HG03175 (cell line): ENCODE measurements at regions not wholly inside any gene's neighbourhood (a gene's known extent, or its start where the extent isn't known, plus 50 kb on each side); places are given as distances from the start of the nearest gene placed in this dataset.
"Not testable (repeated sequence)": the region's sequence is repeated elsewhere in the genome, so short reads cannot be mapped to it uniquely, and the experiment has no call there.

Experiments used
- ATAC-seq: cut with Tn5 transposase; IDR thresholded peaks from one replicate; pipeline ENCODE4 v1.9.1; 2021; ENCODE audit warnings: mild to moderate bottlenecking, moderate library complexity; ENCODE audit not compliant: unreplicated experiment

DNA sequence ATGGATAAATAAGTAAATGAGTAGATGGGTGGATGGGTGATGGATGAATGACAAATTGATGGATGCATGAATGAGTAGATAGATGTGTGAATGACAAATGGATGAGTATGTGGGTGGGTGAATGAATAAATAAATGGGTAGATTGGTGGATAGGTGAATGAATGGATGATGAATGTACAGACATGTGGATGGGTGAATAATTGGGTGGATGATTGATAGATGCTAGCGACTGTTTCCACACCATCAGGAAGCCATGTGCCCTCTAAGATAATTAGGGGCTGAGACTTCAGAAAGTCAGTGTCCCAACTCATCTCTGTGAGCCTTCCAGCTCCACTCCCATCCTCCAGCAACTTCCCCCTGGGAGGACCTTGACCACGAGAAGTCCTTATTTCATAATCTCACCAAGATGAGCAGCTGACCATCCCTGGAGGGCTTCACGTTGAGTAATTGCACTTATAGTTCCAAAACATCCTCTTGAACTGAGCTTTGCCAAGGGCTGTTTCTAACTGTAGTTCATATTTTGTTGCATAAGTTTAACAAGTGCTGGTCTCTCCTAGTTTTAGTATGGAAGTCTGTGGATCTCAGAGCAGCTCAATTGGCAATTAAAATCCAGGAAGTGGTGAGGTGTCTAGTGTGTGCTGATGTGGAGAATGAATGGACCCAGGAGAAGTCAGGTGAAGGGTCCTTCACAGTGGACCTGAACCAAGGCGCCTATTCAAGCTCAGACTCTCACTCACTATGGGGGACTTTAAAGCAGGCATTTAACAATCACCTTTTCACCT, 295.7 kb downstream of the ADGRD1 start:
- ATAC-seq, result no peak

DNA sequence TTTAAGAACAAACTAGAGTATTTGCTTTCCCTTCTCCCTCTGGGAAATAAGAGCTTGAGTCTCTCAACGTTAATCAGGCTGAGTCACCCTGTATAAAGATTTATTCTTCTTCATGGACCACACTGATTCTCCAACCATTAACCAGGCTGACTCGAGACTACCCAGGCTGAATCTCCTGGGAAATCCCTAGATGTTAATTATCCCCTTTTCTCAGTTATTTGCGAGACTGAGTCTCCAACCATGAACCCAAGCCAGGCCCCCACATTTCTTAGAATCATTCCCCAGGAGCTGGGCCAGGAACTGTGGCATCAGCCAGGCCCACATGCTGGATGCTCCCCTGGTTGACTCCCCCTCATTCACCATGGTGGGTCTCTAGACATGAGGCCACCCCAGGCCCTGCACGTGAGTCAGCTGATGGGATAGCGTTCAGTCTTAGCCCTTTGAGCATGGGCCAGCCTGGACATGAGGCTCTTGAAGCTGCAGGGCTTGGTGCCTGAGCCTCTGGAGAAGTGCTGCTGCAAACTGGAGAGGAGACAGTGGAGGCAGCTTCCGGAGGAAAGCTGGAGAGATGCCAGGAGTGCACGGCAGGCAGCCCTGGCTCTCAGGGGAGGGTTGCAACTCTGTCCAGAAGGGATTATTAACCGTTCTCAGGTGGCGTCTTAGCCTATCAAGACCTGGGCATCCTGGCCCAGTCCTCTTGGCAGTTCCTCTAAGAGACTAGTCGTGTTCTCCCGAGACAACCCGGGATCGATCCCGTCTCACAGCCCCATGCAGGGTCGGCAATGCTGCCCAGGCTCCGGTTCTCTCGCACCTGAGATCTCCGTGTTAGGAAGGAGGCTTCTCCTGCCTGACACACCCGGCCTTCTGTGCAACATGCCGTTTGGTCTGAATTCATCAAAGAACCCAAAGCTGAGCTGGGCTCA, 296.6 kb downstream of the ADGRD1 start:
- ATAC-seq, result no peak

DNA sequence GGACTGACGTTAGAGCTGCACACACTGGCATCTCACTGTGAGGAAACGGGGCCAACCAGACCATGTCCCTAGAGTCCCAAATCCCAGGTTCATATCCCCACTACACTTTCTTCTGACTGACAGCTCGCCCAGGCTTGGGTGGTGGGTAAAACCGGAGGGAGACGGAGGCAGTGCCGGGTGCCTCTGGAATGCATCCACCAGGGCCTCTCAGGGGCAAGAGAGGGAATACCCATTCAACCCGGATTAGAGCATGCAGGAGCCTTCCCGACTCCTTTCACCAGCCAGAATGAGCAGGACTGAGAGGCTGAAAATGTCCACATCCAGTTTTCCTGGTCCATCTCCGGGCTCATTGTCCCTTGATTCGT, 297.2 kb downstream of the ADGRD1 start:
- no peak for ATAC-seq

DNA sequence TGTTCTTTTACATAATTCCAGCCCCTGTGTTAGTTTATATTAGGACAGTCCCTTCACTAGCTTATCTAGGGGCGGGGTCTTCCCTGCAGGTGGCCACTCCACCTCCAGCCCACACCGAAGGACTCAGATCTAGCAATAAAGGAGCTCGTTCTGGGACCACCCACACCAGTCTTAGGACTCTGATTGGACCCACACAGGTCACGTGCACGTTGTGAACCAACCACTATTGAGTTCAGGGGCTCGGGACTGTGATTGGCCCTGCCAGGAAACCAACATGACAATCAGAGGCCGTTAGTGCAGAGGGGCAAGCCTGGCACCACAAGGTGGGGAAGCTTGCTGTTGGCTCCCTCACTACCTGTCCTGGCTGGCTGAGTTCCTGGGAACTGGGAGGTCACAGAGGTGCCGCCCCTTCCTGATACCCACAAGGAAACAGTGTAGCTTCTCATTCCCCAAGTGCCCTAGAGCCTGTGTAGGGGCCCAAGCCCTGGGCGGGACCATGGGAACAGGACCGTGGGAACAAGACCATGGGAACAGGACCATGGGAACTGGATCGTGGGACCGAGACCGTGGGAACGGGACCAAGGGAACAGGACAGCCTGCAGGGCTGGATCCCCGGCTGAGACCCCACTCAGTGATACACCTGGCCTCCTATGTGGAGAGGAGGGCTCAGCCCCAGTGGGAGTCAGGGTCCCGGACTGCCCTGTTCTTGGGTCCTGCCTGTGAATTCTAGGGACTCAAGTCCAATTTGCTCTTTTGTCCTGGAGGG, 297.8 kb downstream of the ADGRD1 start:
- ATAC-seq, result no peak

DNA sequence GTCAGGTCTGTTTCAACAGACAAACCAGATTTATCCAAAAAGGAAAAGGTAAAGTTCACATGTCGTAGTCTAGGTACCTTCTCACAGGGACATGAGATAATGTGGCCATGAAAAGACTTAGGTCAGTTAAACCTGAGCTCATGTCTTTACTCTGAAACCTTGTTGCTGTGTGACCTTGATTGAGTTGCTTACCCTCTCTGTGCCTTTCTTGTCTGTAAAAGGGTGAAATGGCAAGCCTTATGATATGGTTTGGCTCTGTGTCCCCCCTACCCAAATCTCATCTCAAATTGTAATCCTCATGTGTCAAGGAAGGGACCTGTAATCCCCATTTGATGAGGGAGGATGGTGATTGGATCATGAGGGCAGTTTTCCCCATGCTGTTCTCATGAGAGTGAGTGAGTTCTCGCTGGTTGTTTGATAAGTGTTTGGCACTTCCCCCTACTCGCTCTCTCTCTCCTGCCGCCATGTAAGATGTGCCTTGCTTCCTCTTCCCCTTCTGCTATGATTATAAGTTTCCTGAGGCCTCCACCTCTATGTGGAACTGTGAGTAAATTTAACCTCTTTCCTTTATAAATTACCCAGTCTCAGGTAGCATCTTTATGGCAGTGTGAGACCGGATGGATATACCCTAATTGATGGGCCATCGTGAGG, 299.8 kb downstream of the ADGRD1 start:
- ATAC-seq, result no peak

DNA sequence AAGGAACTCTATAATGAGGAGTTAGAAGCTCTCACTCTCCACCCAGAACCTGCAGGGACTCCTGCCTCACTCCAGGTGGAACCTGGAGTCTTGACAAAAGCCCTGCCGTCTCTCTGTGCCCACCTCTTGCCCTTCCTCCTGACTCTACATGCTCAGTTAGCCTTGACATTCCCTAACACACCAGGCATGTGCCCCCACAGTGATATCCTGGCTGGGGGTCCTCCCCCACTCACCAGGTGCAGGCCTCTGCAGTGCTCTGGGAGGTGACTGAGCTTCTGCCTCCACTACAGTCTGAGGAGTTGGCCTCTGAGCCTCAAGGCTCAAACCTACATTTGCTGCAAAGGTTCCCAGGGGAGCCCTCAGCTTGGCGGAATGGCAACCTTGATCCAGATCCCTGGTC, 300.7 kb downstream of the ADGRD1 start:
- ATAC-seq, result no peak

DNA sequence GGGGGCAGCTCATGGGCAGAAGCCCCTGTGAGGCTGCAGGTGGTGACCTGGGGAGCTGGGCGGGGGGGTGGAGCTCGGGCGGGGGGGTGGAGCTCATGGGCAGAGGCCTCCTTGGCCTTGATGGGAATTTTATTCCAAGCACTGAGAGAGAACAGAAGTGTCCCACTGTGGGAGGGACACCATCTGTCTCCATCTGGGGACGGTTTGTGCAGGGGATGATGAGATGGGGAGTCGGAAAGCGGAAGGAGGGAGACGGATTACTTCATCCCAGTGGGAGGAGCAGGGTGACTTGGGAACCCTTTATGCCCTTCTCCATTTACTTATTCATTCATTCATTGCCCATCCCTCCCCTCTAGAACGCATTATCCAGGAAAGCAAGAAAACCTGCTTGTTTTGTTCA, 304.7 kb downstream of the ADGRD1 start:
- ATAC-seq, result no peak

DNA sequence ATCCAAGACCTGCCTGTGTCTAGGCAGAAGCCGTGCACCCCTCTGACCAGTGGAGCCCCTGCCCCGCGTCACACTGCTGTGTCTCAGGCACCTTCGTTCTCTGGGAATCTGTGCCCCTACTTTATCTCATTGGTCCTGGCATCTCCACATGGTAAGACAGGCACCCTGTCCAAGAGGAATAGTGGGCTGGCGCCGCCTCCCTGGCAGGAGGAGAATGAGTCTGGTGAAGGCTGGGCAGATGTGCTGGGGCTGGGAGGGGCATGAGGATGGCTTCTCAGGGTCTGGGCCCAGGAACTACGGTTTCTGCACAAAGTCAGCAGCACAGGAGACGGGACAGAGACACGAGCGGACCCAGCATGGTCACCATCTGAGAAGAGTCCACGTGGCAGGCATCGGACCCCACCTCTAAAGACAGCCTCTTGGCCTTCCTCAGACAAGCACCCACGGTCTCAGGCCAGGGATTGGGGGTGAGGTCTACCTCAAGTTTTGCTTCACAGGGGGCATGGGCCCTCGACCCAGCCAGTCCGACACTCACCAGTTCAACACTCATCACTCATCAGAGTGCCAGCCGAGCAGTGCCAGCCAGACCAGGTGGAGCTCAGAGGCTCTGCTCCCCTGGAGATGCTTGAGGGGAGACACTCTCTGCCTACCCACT, 306.7 kb downstream of the ADGRD1 start:
- ATAC-seq, result no peak

DNA sequence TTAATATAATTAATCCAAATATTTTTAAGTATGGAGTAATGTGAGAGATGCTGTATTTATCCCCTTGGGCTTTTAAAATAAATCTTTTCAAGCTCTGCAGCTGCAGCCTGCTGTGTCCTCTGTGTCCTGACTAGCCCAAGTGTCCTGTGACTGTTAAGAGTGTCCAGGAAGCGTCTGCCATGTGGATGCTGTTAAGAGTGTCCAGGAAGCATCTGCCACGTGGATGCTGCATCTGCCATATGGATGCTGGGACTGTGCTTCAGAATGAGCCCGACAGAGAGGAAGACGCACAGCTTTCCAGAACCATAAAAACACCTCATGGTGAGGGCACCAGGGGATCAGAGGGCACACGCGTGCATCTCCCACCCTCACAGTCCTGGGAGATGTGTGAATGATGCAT, 307.2 kb downstream of the ADGRD1 start:
- no peak for ATAC-seq

DNA sequence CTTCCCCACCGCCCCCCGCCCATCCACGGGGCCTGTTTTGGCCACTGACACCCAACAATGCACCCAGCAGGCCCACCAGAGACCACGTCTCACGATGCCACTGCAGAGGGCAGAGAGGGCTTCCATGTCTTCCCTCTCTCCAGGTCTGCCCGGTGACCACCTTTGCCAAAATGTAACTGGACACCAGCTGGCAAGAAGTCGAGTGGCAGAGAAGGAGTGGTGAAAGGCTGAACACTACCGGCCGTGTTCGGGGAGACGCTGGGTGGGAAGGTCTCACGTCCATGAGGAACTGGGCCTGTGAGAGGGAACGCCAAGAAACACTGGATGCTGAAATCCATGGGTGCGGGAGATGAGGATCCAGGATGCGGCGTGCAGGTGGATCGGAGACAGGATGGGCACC, 308.2 kb downstream of the ADGRD1 start:
- ATAC-seq, result no peak

DNA sequence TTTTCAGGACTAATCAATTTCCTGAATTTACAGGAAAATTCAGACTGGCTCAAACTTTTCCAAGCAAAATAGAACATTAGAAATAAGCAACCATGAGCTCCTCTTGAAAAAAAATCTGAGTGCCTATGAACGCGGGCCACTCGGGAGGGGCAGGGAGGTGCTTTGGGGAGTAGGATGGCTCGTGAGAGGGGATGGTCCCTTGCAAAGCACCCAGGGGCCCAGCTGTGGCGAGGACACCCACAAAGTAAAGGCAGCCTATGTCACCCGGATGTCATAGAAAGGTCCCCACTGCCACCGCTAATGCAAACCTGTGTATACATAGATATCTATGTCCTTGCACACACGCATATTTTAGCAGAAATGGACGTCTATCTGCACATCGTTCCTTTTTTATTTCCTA, 309.9 kb downstream of the ADGRD1 start:
- no peak for ATAC-seq

DNA sequence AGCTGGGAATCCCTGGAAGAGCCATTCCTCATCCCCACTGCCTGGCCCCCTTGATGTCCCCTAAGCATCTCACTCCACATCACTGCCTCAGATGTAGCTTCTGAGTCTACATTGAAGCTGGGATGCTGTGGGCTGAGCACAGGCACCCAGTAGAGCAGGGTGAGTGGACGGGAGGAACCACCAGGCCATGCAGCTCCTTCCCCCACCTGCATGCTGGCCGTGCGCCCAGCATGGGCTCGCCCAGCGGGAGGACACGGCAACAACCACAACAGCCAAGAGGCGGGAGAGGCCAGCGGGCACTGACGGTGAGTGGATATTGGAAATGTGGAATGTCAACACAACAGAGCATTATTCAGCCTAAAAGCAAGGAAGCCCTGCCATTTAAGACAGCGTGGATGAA, 310.9 kb downstream of the ADGRD1 start:
- no peak for ATAC-seq

DNA sequence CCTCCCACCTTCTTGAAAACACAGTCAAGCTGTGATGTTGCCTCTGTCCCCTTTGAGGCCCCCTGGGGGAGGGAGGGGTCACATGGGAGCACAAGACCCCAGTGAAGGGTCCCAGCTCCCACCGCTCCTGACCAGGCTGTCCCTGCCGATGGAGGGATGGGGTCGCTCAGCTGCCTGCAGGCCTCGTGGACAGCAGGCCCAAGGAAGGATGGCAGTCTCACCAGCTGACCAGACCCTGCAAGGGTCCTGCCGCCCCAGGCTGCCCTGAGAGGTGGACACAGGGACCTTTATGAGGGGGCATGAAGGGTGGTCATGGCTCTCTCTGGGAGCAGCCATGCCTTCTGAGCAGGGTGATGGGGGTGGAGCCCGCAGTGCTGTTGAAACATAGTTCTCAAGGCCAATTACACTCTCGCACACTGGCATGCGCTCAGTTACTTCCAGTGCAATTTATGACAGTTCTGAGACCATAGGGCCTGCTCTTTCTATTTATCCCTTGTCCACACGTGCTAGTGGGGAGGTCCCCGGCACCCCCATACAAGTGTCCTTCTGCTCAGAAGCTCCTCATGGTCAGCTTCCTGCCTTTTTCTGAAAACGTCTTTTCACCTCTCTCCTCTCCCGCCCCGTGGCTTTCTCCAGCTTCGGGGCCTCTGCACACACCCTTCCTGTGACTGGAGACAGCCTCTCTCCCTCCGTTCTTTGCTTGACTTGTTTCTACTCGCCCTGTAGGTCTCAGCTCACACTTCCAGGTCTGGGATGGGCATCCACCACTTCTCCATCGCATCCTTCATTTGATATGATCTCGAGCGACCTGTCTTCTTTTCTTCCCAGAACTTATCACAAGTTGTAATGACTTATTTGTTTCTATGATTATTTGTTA, 313.1 kb downstream of the ADGRD1 start:
- ATAC-seq, result no peak

DNA sequence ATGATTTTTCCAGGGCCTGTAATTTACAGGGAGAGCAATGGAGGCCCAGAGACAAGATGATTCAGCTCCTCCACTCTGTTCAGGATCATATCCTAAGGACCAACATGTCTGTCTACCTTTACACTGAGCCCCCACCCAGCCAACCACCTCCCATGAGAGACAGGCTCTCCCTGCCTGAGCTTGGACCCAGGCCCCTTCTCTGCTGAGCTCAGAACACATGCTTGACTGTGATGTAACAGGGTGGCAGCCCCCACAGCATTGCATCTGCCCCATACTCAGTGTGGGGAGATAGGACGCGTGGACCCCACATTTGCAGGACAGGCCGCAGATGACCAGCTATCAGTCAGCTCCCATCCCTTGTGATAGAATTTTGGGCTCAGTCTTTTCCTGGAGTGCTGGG, 313.9 kb downstream of the ADGRD1 start:
- no peak for ATAC-seq

DNA sequence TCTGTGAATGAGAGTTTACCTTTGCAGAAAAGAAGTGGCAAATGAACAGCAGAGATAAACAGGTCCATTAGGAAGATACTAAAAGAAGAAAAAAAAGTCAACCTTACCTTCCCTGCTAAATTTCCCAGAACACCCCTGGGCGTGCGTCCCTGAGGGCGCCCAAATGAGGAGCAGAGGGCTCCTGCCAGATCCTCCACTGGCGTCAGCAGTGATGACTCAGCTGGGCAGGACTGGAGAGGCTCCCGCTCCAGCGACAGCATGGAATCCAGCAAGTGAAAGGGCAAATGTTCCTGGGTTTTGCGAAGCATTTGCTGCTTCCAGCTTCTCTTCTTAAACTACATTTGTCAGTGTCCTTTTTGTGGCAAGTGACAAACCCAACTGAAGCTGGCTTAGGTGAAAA, 314.4 kb downstream of the ADGRD1 start:
- ATAC-seq, result not testable (repeated sequence)

DNA sequence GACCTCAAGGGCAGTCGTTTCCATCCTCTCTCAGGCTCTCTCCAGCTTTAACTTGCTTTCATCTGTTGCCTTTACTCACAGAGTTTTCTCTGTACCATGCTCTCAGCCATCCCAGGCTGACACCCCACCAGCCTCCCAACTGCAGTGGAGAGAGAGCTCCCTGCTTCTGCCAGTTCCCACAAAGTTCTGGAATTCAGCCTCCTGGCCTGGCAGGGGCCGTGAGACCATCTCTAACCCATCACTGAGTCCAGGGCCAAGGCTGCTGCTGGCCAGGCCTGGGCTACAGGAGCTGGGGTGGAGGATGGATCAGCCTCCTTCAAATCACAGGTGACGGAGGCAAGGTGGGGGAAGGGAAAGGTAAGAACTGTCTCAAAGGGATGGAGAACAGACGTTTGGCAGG, 314.9 kb downstream of the ADGRD1 start:
- not testable (repeated sequence) for ATAC-seq

DNA sequence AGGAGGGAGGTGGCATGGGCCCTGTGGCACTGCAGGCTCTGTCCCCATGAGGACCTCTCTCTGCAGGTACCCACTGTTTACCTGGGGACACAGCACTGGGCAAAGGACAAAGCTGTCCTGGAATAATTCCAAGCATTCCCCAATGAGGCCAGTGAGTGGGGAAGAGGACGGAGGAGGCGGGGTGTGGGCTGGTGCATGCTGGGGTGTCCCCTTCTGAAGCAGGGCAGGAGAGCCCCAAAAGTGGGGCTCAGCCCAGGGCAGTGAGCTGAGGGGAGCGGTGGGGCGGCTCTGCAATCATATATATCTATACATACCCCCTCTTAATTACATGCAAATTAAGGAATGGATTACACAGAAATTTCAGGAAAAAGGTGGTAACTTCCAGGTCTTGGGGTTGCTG, 315.8 kb downstream of the ADGRD1 start:
- ATAC-seq, result no peak

DNA sequence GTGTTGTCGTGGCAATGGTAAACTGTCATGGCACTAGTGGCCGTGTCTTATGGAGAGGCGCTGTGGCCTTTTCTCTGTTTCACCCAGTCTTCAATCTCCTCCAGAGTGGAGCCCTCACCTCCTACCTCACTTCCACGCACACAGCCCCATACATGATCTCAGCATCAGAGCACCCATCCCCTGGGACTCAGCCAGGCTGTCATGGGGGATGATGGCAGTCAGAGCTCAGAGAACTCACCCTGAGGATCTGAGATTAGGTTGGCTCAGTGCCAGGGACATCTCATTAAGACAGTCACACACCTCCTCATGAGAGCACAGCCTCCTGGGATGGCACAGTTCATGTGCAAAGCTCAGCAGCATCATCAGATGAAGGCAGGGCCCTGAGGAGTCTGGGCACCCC, 316.3 kb downstream of the ADGRD1 start:
- not testable (repeated sequence) for ATAC-seq

DNA sequence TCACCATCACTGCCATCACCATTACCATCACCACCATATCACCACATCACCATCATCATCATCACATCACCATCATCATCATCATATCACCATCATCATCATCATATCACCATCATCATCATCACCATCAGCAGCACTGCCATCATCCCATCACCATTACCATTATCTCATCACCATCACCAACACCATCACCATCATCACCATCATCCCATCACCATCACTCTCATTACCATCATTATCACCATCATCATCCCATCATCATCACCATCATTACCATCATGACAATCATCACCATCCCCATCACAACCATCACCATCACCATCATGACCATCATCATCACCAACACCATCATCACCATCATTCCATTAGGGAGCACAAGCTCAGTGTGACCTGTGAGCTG, 318.0 kb downstream of the ADGRD1 start:
- ATAC-seq, result no peak
